B cell (primary cell): ENCODE measurements at regions not wholly inside any gene's neighbourhood (a gene's known extent, or its start where the extent isn't known, plus 50 kb on each side); places are given as distances from the start of the nearest gene placed in this dataset.

Experiments
- CTCF ChIP-seq: fragments of 200-600 bp; IDR thresholded peaks from one replicate; pipeline ENCODE4 v1.8.0; 2022; ENCODE audit warnings: antibody characterized with exemption, mild to moderate bottlenecking
- EZH2 ChIP-seq: IDR thresholded peaks from 2 replicates; pipeline ENCODE4 v1.6.1; 2012; ENCODE audit warnings: borderline replicate concordance, low read depth, mild to moderate bottlenecking, moderate library complexity, low read length; ENCODE audit not compliant: insufficient read depth, poor library complexity, severe bottlenecking

GRCh38 chr1:102098081-102098480 is 101.4 kb upstream of the OLFM3 start:
- no peak for TF ChIP-seq CTCF
- TF ChIP-seq EZH2 = no peak
